Loucy (cell line): ENCODE measurements at regions not wholly inside any gene's neighbourhood (a gene's known extent, or its start where the extent isn't known, plus 50 kb on each side); places are given as distances from the start of the nearest gene placed in this dataset.

ENCODE experiments used
- H2AFZ ChIP-seq: fragments of 200-600 bp; sonication (generic); 2 replicates; pipeline ENCODE4 v1.6.0; 2016; ENCODE audit warnings: antibody characterized with exemption, mild to moderate bottlenecking, low read length, moderate library complexity
- H3F3A ChIP-seq: fragments of 200-600 bp; 2 replicates; pipeline ENCODE4 v1.6.0; 2016; ENCODE audit warnings: antibody characterized with exemption, low read depth, mild to moderate bottlenecking
- H3K27me3 ChIP-seq: fragments of 200-600 bp; sonication (generic); 2 replicates; pipeline ENCODE4 v1.6.1; 2014; ENCODE audit warnings: low read length, mild to moderate bottlenecking; ENCODE audit not compliant: insufficient read depth, poor library complexity, severe bottlenecking
- H3K36me3 ChIP-seq: fragments of 200-600 bp; sonication (generic); 2 replicates; pipeline ENCODE4 v1.6.1; 2016; ENCODE audit warnings: low read length; ENCODE audit not compliant: insufficient read depth
- H3K4me1 ChIP-seq: fragments of 200-600 bp; sonication (generic); 2 replicates; pipeline ENCODE4 v1.5.1; 2014; ENCODE audit warnings: low read length, mild to moderate bottlenecking; ENCODE audit not compliant: insufficient read depth, poor library complexity, severe bottlenecking
- H3K4me2 ChIP-seq: fragments of 200-600 bp; sonication (generic); 2 replicates; pipeline ENCODE4 v1.6.0; 2014; ENCODE audit warnings: antibody characterized with exemption, low read length, low read depth, mild to moderate bottlenecking; ENCODE audit not compliant: poor library complexity, severe bottlenecking
- H3K4me3 ChIP-seq: fragments of 200-600 bp; sonication (generic); 2 replicates; pipeline ENCODE4 v1.5.1; 2014; ENCODE audit warnings: low read length, mild to moderate bottlenecking, mixed read lengths; ENCODE audit not compliant: poor library complexity, severe bottlenecking
- H3K79me2 ChIP-seq: fragments of 200-600 bp; sonication (generic); 2 replicates; pipeline ENCODE4 v1.6.1; 2014; ENCODE audit warnings: low read length; ENCODE audit not compliant: insufficient read depth
- H3K9ac ChIP-seq: fragments of 200-600 bp; sonication (generic); 2 replicates; pipeline ENCODE4 v1.6.0; 2014; ENCODE audit warnings: mild to moderate bottlenecking, low read depth, low read length, moderate library complexity; ENCODE audit not compliant: poor library complexity, severe bottlenecking
- H3K9me2 ChIP-seq: fragments of 200-600 bp; sonication (generic); replicated peaks from 2 replicates; pipeline ENCODE4 v1.6.1; 2016; ENCODE audit warnings: low read depth, low read length, mixed read lengths
- H3K9me3 ChIP-seq: fragments of 200-600 bp; sonication (generic); 2 replicates; pipeline ENCODE4 v1.6.1; 2014; ENCODE audit warnings: mild to moderate bottlenecking, antibody characterized with exemption, low read length, low read depth; ENCODE audit not compliant: insufficient read depth
- H4K20me1 ChIP-seq: fragments of 200-600 bp; sonication (generic); 2 replicates; pipeline ENCODE4 v1.6.0; 2014; ENCODE audit warnings: antibody characterized with exemption, low read length, mild to moderate bottlenecking; ENCODE audit not compliant: insufficient read depth, poor library complexity, severe bottlenecking
- CTCF ChIP-seq: fragments of 200-600 bp; sonication (generic); conservative IDR thresholded peaks from 2 replicates; pipeline ENCODE4 v1.5.1; 2014; ENCODE audit warnings: mild to moderate bottlenecking, antibody characterized with exemption, low read length
- EZH2phosphoT487 ChIP-seq: fragments of 200-600 bp; IDR thresholded peaks from 2 replicates; pipeline ENCODE4 v1.6.1; 2018; ENCODE audit warnings: antibody characterized with exemption, mild to moderate bottlenecking, moderate library complexity, borderline replicate concordance

- Histone ChIP-seq H3K4me1 (no peaks in the 10 kb centered on the region), H3K9me3 (no peaks in the 10 kb centered on the region; the same call in 1 of the 2 replicates), H3K4me2 (no peak overlapping the region), H3K4me3 (no peak overlapping the region), H3K27me3 (no peaks in the 10 kb centered on the region), H4K20me1 (no peaks in the 10 kb centered on the region), H2AFZ (no peak overlapping the region), H3K9ac (no peak overlapping the region), H3K9me2 (no peaks in the 10 kb centered on the region), H3K36me3 (no peaks in the 10 kb centered on the region), H3F3A (no peaks in the 10 kb centered on the region), H3K79me2 (no peaks in the 10 kb centered on the region)
- TF ChIP-seq EZH2phosphoT487 (no peak), CTCF (no peak)
Measured at GRCh38 chr15:26438718-26439117, 334.1 kb downstream of the GABRB3 start.

- no peaks in the 10 kb centered on the region for H3K27me3 ChIP-seq
- no peak overlapping the region for H3K4me2 ChIP-seq
- no peaks in the 10 kb centered on the region for H3K36me3 ChIP-seq
- no peak overlapping the region for H3K4me3 ChIP-seq
- H3K79me2 ChIP-seq = no peaks in the 10 kb centered on the region
- H3F3A ChIP-seq = no peaks in the 10 kb centered on the region
- H2AFZ ChIP-seq = no peak overlapping the region
- no peaks in the 10 kb centered on the region for H3K4me1 ChIP-seq
- H3K9me2 ChIP-seq = no peaks in the 10 kb centered on the region
- no peak overlapping the region for H3K9ac ChIP-seq
- TF ChIP-seq EZH2phosphoT487 (no peak), CTCF (no peak)
- no peaks in the 10 kb centered on the region for H4K20me1 ChIP-seq
- peaks cover under 1% of the 10 kb centered on the region; the same call in 1 of the 2 replicates for H3K9me3 ChIP-seq
Measured at GRCh38 chr15:26438316-26438715, 334.6 kb downstream of the GABRB3 start.

GRCh38 chr15:26433818-26434217 is 339.0 kb downstream of the GABRB3 start:
- Histone ChIP-seq H3K9me3 (peaks cover 6% of the 10 kb centered on the region; the same call in 1 of the 2 replicates), H4K20me1 (no peaks in the 10 kb centered on the region), H2AFZ (no peak overlapping the region), H3K27me3 (no peaks in the 10 kb centered on the region), H3F3A (no peaks in the 10 kb centered on the region), H3K4me2 (no peak overlapping the region), H3K4me1 (no peaks in the 10 kb centered on the region), H3K9ac (no peak overlapping the region), H3K9me2 (no peaks in the 10 kb centered on the region), H3K36me3 (no peaks in the 10 kb centered on the region), H3K4me3 (no peak overlapping the region), H3K79me2 (no peaks in the 10 kb centered on the region)
- TF ChIP-seq CTCF (no peak), EZH2phosphoT487 (no peak)
